ENCODE measurements at regions not wholly inside any gene's neighbourhood (a gene's known extent, or its start where the extent isn't known, plus 50 kb on each side); places are given as distances from the start of the nearest gene placed in this dataset.
A peak's percentile ranks its signal among the peaks of the same experiment; 100 is the strongest.

DNA sequence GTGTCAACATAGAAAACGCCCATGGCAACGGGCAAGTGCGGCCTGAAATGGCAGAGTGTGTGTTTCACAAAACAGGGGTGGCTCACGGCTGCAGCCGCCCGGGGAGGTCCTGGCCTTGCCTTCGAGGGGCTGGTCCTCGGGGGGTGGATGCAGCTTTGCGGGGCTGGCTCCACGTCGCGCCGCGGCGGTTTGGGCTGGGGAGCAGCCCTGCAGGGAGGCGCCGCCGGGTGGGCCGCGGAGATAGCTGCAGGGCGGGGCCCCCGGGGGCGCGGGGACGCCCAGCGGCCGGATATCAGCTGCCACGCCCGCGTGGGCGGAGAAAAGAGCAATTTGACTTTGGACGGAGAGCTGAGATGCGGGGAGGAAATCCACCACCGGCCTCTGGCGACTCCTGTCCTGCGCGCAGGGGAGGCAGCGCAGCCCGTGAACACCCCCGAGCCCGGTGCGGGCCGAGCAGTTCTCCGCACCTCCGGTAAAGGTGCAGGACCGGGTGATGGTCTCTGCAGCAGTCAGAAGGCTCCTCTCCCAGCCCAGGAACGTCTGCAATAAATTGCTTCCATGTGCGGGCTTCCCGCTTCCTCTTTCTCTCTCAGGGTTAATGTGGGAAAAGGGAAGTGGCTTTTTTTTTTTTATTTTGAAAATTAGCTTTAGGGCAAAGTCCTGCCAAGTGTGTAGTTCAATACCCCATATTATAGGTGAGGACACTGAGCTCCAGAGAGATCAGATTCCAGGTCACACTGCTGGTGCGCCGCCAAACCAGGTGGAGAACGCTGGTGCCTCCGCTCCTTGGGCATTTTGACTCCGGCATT is 110.5 kb downstream of the ARF6 start:
- TF ChIP-seq, protein P1, sequence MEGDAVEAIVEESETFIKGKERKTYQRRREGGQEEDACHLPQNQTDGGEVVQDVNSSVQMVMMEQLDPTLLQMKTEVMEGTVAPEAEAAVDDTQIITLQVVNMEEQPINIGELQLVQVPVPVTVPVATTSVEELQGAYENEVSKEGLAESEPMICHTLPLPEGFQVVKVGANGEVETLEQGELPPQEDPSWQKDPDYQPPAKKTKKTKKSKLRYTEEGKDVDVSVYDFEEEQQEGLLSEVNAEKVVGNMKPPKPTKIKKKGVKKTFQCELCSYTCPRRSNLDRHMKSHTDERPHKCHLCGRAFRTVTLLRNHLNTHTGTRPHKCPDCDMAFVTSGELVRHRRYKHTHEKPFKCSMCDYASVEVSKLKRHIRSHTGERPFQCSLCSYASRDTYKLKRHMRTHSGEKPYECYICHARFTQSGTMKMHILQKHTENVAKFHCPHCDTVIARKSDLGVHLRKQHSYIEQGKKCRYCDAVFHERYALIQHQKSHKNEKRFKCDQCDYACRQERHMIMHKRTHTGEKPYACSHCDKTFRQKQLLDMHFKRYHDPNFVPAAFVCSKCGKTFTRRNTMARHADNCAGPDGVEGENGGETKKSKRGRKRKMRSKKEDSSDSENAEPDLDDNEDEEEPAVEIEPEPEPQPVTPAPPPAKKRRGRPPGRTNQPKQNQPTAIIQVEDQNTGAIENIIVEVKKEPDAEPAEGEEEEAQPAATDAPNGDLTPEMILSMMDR (IDR thresholded peaks at IDR 0.05; ENCODE audit: low read depth, low read length): peak; percentile 31
- no peak for TF ChIP-seq EZH2phosphoT487 (IDR thresholded peaks at IDR 0.05; ENCODE audit: low read depth)
